HCT116 (cell line): ENCODE measurements at regions not wholly inside any gene's neighbourhood (a gene's known extent, or its start where the extent isn't known, plus 50 kb on each side); places are given as distances from the start of the nearest gene placed in this dataset.

Experiments used
- ATAC-seq: fragments of 200-7000 bp; cut with Tn5 transposase; 2 replicates; pipeline ENCODE4 v1.9.1; 2020; ENCODE audit warnings: mild to moderate bottlenecking, moderate library complexity
- BruUV-seq: library from RNA; stranded (reverse); fragments of 400-500 nt; replicated peaks from 2 replicates; lab custom pipeline; 2021; lab: Mats Ljungman, UMichigan
- CTCF ChIA-PET: fragments of 300-600 bp; sonication (Branson Sonifier 250); formaldehyde crosslinking; loops from one replicate; lab custom pipeline; 2021; ENCODE audit warnings: antibody characterized with exemption; lab: Charles Lee
- POLR2A ChIA-PET: fragments of 300-600, 350-600 bp; sonication (Branson Sonifier 250); formaldehyde crosslinking; loops from one replicate; lab custom pipeline; 2021; ENCODE audit warnings: antibody characterized with exemption; lab: Charles Lee
- RAD21 ChIA-PET, 2 experiments: fragments of 300-600 bp; sonication (Branson Sonifier 250); formaldehyde crosslinking; loops; one replicate each; lab custom pipeline; 2023; ENCODE audit warnings: low total read pairs in 2 of 2; ENCODE audit not compliant: uncharacterized antibody in 2 of 2, unreplicated experiment in 2 of 2, low non-redundant PET in 1 of 2; lab: Charles Lee
- DNase-seq: peaks from one replicate; pipeline ENCODE4 v3.0.0-alpha.2; 2010; ENCODE audit warnings: low read depth, low spot score
- H2AFZ ChIP-seq: fragments of 200-600 bp; shearing (Covaris generic), sonication (generic); 2 replicates; pipeline ENCODE4 v1.6.1; 2017; ENCODE audit warnings: low read depth, mixed run types, mixed read lengths, antibody characterized with exemption, low read length; ENCODE audit not compliant: poor library complexity, severe bottlenecking
- H3K27ac ChIP-seq: 2 replicates; pipeline ENCODE4 v1.5.1; 2012; ENCODE audit warnings: low read depth, low read length
- H3K27me3 ChIP-seq: fragments of 200-600 bp; sonication (generic); 2 replicates; pipeline ENCODE4 v1.6.1; 2016; ENCODE audit warnings: mixed run types, low read length, mixed read lengths; ENCODE audit not compliant: insufficient read depth
- H3K36me3 ChIP-seq, 2 experiments: fragments of 200-500 bp in 1 of 2; fragments of 200-600 bp in 1 of 2; sonication (Bioruptor generic) in 1 of 2; sonication (generic) in 1 of 2; 2 replicates each; pipeline versions ENCODE4 v1.5.1 to v1.6.1; 2014 to 2016; ENCODE audit warnings: low read length in 2 of 2, inconsistent platforms in 1 of 2, mixed read lengths in 1 of 2, mixed run types in 1 of 2; ENCODE audit not compliant: insufficient read depth in 2 of 2, control insufficient read depth in 1 of 2
- H3K4me1 ChIP-seq, 2 experiments: fragments of 200-600 bp in 1 of 2; sonication (generic) in 1 of 2; 2 replicates each; pipeline versions ENCODE4 v1.5.1 to v1.6.1; 2012 to 2017; ENCODE audit warnings: low read length in 2 of 2, inconsistent platforms in 1 of 2, mild to moderate bottlenecking in 1 of 2, mixed read lengths in 1 of 2, mixed run types in 1 of 2, moderate library complexity in 1 of 2; ENCODE audit not compliant: insufficient read depth in 2 of 2, control insufficient read depth in 1 of 2
- H3K4me2 ChIP-seq: fragments of 200-600 bp; sonication (generic); 2 replicates; pipeline ENCODE4 v1.6.1; 2017; ENCODE audit warnings: mixed run types, low read length, mixed read lengths
- H3K4me3 ChIP-seq, 2 experiments: fragments of 200-600 bp in 1 of 2; sonication (generic) in 1 of 2; replicated peaks in 1 of 2; 2 replicates each; pipeline ENCODE4 v1.5.1; 2011 to 2016; ENCODE audit warnings: low read length in 2 of 2, control low read depth in 1 of 2, low read depth in 1 of 2, mild to moderate bottlenecking in 1 of 2, mixed read lengths in 1 of 2, mixed run types in 1 of 2
- H3K79me2 ChIP-seq: fragments of 200-600 bp; sonication (generic); 2 replicates; pipeline ENCODE4 v1.6.1; 2017; ENCODE audit warnings: mild to moderate bottlenecking, mixed run types, low read length, moderate library complexity, mixed read lengths; ENCODE audit not compliant: insufficient read depth
- H3K9ac ChIP-seq: fragments of 200-600 bp; sonication (generic); 2 replicates; pipeline ENCODE4 v1.6.1; 2016; ENCODE audit warnings: low read length, mixed read lengths
- H3K9me2 ChIP-seq: fragments of 200-600 bp; sonication (generic), shearing (Covaris generic); 2 replicates; pipeline ENCODE4 v1.6.1; 2017; ENCODE audit warnings: mixed run types, mild to moderate bottlenecking, moderate library complexity; ENCODE audit not compliant: insufficient read depth
- H3K9me3 ChIP-seq, 2 experiments: fragments of 200-500 bp in 1 of 2; fragments of 200-600 bp in 1 of 2; sonication (Bioruptor generic) in 1 of 2; sonication (generic) in 1 of 2; 2 replicates each; pipeline ENCODE4 v1.6.1; 2014 to 2017; ENCODE audit warnings: low read length in 2 of 2, mixed read lengths in 2 of 2, inconsistent platforms in 1 of 2, low read depth in 1 of 2, mild to moderate bottlenecking in 1 of 2, mixed run types in 1 of 2, moderate library complexity in 1 of 2; ENCODE audit not compliant: control insufficient read depth in 1 of 2, insufficient read depth in 1 of 2
- H4K20me1 ChIP-seq: fragments of 200-600 bp; sonication (generic), shearing (Covaris generic); 2 replicates; pipeline ENCODE4 v1.6.1; 2017; ENCODE audit warnings: mixed run types, mild to moderate bottlenecking, moderate library complexity; ENCODE audit not compliant: insufficient read depth
- CBX3 ChIP-seq: IDR thresholded peaks from 2 replicates; pipeline ENCODE4 v1.6.1; 2012; ENCODE audit warnings: low read depth
- CEBPB ChIP-seq: IDR thresholded peaks from 2 replicates; pipeline ENCODE4 v1.6.1; 2012; ENCODE audit warnings: low read depth
- POLR2A ChIP-seq: IDR thresholded peaks from 2 replicates; pipeline ENCODE4 v1.7.0; 2011; ENCODE audit warnings: borderline replicate concordance; ENCODE audit not compliant: insufficient read depth, insufficient read length; ENCODE audit errors: extremely low read depth
- REST ChIP-seq: IDR thresholded peaks from 2 replicates; pipeline ENCODE4 v1.6.1; 2012; ENCODE audit warnings: low read depth
- YY1 ChIP-seq: IDR thresholded peaks from 2 replicates; pipeline ENCODE4 v1.6.1; 2011; ENCODE audit warnings: low read length, low read depth, moderate library complexity, mild to moderate bottlenecking; ENCODE audit not compliant: insufficient replicate concordance; ENCODE audit errors: extremely low read depth
- ZBTB33 ChIP-seq: IDR thresholded peaks from 2 replicates; pipeline ENCODE4 v1.6.1; 2011; ENCODE audit warnings: mild to moderate bottlenecking, low read length, moderate library complexity; ENCODE audit not compliant: insufficient replicate concordance; ENCODE audit errors: extremely low read depth
- ZNF274 ChIP-seq: fragments of 200-500 bp; sonication (Bioruptor generic); IDR thresholded peaks from 2 replicates; pipeline ENCODE4 v1.6.1; 2014; ENCODE audit warnings: mild to moderate bottlenecking, low read depth, low read length, inconsistent platforms
- intact Hi-C: fragments of 100-400 bp; cut with micrococcal nuclease; formaldehyde crosslinking; loops from 2 replicates; pipeline ENCODE4 v1.10.0; 2022

- Histone ChIP-seq H3K9me2 (no peaks in the 10 kb centered on the region), H3K9ac (no peak overlapping the region), H3K4me2 (no peak overlapping the region), H3K4me3 (no peak overlapping the region), H2AFZ (no peak overlapping the region), H3K79me2 (no peaks in the 10 kb centered on the region), H3K27ac (no peak overlapping the region), H4K20me1 (no peaks in the 10 kb centered on the region), H3K27me3 (peaks cover 78% of the 10 kb centered on the region), H3K36me3 (no peaks in the 10 kb centered on the region), H3K9me3 (no peaks in the 10 kb centered on the region), H3K4me1 (no peaks in the 10 kb centered on the region)
- TF ChIP-seq YY1 (no peak), ZBTB33 (no peak), ZNF274 (no peak), CEBPB (no peak), POLR2A (no peak), REST (no peak), CBX3 (no peak)
- intact Hi-C loops: no loop called here
- no peak for DNase-seq
- no peak for ATAC-seq
- no TSS peak for BruUV-seq
- RAD21 ChIA-PET: no interaction called here
- POLR2A ChIA-PET: no interaction called here
- CTCF ChIA-PET: no interaction called here
These were observed 231.8 kb downstream of the ETS1 start for GRCh38 chr11:128355558-128355957.
